Transverse colon (tissue), 4 donors: ENCODE measurements at regions not wholly inside any gene's neighbourhood (a gene's known extent, or its start where the extent isn't known, plus 50 kb on each side); places are given as distances from the start of the nearest gene placed in this dataset.

Experiments used
- EP300 ChIP-seq: sonication (generic); formaldehyde crosslinking; IDR thresholded peaks from one replicate; pipeline ENCODE4 v1.6.1; 2017; ENCODE audit warnings: antibody characterized with exemption, low read depth
- POLR2A ChIP-seq: fragments of 450-650 bp; IDR thresholded peaks from one replicate; pipeline ENCODE4 v1.6.1; 2016; ENCODE audit warnings: antibody characterized with exemption, mild to moderate bottlenecking, moderate library complexity
- POLR2AphosphoS5 ChIP-seq, 3 donors: sonication (generic); formaldehyde crosslinking; IDR thresholded peaks; one replicate each; pipeline ENCODE4 v1.6.1; 2016; ENCODE audit warnings: antibody characterized with exemption in 3 of 3
- TF ChIP-seq, protein P1 (sequence below), 5 experiments: fragments of 200-600 bp in 3 of 5; fragments of 450-650 bp in 2 of 5; sonication (generic) in 3 of 5; IDR thresholded peaks; 1 replicate in 2 of 5; 2 replicates in 3 of 5; pipeline ENCODE4 v1.5.1; 2016 to 2017; ENCODE audit warnings: antibody characterized with exemption in 5 of 5, inconsistent platforms in 3 of 5, mild to moderate bottlenecking in 2 of 5, moderate library complexity in 1 of 5

DNA sequence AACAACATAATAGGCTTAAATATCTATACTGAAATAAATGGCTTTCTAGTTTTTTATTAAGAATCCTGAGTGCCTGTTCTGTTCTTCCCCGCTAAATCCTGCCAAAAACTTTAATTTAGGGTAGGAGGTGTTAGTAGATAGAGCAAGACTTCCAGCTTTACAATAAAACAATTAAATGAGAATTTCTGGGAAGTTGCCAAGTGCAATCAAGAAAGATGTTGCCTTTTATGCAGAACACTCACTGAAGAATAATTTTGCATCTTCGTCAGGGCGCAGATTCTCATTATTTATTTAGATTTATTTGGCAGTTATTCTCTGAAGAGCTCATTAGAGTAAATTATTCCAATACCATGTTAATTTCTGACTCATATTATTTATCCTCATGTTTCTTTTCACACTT, 103.2 kb upstream of the GPR141 start:
- TF ChIP-seq, protein P1, sequence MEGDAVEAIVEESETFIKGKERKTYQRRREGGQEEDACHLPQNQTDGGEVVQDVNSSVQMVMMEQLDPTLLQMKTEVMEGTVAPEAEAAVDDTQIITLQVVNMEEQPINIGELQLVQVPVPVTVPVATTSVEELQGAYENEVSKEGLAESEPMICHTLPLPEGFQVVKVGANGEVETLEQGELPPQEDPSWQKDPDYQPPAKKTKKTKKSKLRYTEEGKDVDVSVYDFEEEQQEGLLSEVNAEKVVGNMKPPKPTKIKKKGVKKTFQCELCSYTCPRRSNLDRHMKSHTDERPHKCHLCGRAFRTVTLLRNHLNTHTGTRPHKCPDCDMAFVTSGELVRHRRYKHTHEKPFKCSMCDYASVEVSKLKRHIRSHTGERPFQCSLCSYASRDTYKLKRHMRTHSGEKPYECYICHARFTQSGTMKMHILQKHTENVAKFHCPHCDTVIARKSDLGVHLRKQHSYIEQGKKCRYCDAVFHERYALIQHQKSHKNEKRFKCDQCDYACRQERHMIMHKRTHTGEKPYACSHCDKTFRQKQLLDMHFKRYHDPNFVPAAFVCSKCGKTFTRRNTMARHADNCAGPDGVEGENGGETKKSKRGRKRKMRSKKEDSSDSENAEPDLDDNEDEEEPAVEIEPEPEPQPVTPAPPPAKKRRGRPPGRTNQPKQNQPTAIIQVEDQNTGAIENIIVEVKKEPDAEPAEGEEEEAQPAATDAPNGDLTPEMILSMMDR (IDR thresholded peaks at IDR 0.05) = no peak
- no peak for TF ChIP-seq POLR2AphosphoS5 (IDR thresholded peaks at IDR 0.05)
- TF ChIP-seq POLR2A = no peak
- no peak for TF ChIP-seq EP300
